ENCODE measurements at regions not wholly inside any gene's neighbourhood (a gene's known extent, or its start where the extent isn't known, plus 50 kb on each side); places are given as distances from the start of the nearest gene placed in this dataset.

DNA sequence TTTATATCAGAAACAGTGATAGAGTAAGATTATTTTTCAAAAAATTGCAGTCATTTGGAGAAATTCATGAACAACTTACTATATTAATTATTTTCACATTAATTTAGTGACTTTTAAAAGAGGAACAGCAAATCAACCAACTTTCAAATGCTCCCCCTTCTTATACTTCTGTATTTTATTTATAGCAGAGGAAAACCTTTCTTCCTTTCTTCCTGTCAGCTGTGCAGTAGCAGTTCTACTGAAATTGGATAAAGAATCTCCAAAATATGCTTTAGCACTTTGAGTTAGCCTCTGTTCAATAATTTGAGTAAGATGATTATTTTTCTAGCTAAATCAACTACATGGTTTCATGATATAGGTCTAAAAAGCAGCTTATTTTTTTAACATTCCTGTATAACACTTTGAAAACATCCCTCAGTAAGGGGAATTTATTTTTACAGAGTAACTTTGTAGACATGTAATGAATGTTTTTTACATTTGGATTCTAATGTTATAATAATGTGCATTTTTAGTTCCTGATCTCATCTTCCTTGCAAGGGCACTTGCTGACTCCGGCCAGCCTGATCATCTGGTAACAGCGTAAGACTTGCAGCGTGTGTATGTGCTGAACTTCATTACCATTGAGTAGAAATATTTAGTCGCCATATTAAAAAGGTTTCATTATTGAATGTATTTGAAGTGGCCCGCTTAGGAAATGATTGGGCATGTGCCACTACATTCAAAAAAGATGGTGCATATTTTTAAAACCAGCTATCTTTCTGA, 158.3 kb upstream of the HDAC9 start:
- DNase-seq: peak; percentile 62
- intact Hi-C loops (cut with DNase I): no loop called here
- Histone ChIP-seq H3K27me3 (no peaks in the 10 kb centered on the region), H3K27ac (no peak overlapping the region), H3K9me3 (no peaks in the 10 kb centered on the region), H3K36me3 (no peaks in the 10 kb centered on the region), H3K4me1 (peaks cover 0 to 5% (median 0%) of the 10 kb centered on the region in 4 donors), H3K4me3 (no peak overlapping the region)
- TF ChIP-seq POLR2AphosphoS5 (IDR thresholded peaks at IDR 0.05) (no peak), POLR2A (IDR thresholded peaks at IDR 0.05) (no peak), CTCF (IDR thresholded peaks at IDR 0.05) (no peak), EP300 (IDR thresholded peaks at IDR 0.05) (no peak)
- 62 to 89% methylated on average over 5 of the region's 5 CpGs for WGBS, 2 donors

DNA sequence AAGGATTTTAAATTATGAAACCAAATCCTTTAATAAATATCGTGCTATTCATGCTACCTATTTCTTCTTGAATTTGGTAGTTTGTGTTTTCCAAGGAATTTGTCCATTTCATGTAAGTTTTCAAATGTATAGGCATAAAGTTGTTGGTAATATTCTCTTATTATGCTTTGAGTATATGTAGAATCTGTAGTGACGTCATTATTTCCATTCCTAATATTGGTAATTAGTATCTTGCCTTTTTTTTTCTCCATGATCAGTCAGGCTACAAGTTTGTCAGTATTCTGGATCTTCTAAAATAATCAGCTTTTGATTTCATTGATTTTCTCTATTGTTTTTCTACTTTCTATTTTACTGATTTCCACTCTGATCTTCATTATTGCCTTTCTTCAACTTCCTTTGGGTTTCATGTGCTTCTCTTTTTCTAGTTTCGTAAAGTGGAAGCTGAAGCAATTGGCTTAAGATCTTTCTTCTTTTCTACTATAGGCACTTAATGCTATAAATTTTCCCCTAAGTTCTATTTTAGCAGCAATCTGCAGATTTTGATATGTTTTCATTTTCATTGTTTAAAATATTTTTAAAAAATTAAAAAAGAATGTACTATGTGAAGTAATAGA, 156.5 kb upstream of the HDAC9 start:
- H3K27me3 ChIP-seq: no peaks in the 10 kb centered on the region
- H3K36me3 ChIP-seq: no peaks in the 10 kb centered on the region
- H3K4me3 ChIP-seq: no peak overlapping the region
- 83 to 92% methylated on average over 3 of the region's 3 CpGs for WGBS, 2 donors
- peaks cover 0 to 7% (median 2%) of the 10 kb centered on the region in 4 donors for H3K4me1 ChIP-seq
- TF ChIP-seq POLR2A (IDR thresholded peaks at IDR 0.05): no peak
- TF ChIP-seq POLR2AphosphoS5 (IDR thresholded peaks at IDR 0.05): no peak
- no peak for TF ChIP-seq EP300 (IDR thresholded peaks at IDR 0.05)
- TF ChIP-seq CTCF (IDR thresholded peaks at IDR 0.05): no peak
- H3K9me3 ChIP-seq: no peaks in the 10 kb centered on the region
- DNase-seq: no peak
- no peak overlapping the region for H3K27ac ChIP-seq
- intact Hi-C loops (cut with DNase I): no loop called here

DNA sequence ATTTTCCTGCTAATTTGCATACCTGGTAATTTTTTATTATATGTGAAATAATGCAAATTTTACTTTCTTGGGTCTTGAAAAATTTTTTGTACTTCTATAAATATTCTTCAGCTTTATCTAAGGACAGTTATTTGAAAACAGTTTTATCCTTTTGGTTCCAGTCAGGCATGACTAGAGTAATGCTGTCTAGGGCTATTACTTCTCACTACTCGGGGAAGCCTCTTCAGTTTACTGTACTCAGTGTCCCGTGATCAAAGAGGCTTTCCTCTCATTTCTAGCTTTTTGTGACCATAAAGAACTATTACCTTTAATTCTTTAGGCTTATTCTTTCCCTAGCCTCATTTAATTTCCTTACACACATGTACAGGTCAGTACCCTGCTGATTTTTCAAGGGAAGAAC, 153.8 kb upstream of the HDAC9 start:
- TF ChIP-seq POLR2A (IDR thresholded peaks at IDR 0.05) (no peak), POLR2AphosphoS5 (IDR thresholded peaks at IDR 0.05) (no peak), EP300 (IDR thresholded peaks at IDR 0.05) (no peak), CTCF (IDR thresholded peaks at IDR 0.05) (no peak)
- Histone ChIP-seq H3K27me3 (no peaks in the 10 kb centered on the region), H3K4me1 (peaks cover 0 to 7% (median 2%) of the 10 kb centered on the region in 4 donors), H3K36me3 (no peaks in the 10 kb centered on the region), H3K9me3 (no peaks in the 10 kb centered on the region), H3K4me3 (no peak overlapping the region), H3K27ac (no peak overlapping the region)
- no peak for DNase-seq
- 84 to 93% methylated on average over 2 of the region's 2 CpGs for WGBS, 2 donors
- intact Hi-C loops (cut with DNase I): loop anchor here (10.0 kb wide), 3 partner anchors 257 to 637 kb away; no protein-coding TSS in a partner anchor

GRCh38 chr7:18343047-18343446, 152.5 kb upstream of the HDAC9 start:
- H3K9me3 ChIP-seq: no peaks in the 10 kb centered on the region
- no peak overlapping the region for H3K27ac ChIP-seq

More at GRCh38 chr7:18343047-18343446, 152.5 kb upstream of the HDAC9 start:
- Histone ChIP-seq H3K36me3 (no peaks in the 10 kb centered on the region), H3K4me1 (peaks cover 0 to 7% (median 2%) of the 10 kb centered on the region in 4 donors), H3K27me3 (no peaks in the 10 kb centered on the region), H3K4me3 (no peak overlapping the region)
- no peak for DNase-seq
- intact Hi-C loops (cut with DNase I): loop anchor here (10.0 kb wide), 3 partner anchors 258 to 638 kb away; no protein-coding TSS in a partner anchor
- TF ChIP-seq POLR2A (IDR thresholded peaks at IDR 0.05) (no peak), EP300 (IDR thresholded peaks at IDR 0.05) (no peak), CTCF (IDR thresholded peaks at IDR 0.05) (no peak), POLR2AphosphoS5 (IDR thresholded peaks at IDR 0.05) (peak in 1 of 4 donors; percentile 35)
- 77 to 87% methylated on average over 2 of the region's 2 CpGs for WGBS, 2 donors
